IgD-negative memory B cell (primary cell): ENCODE measurements at regions not wholly inside any gene's neighbourhood (a gene's known extent, or its start where the extent isn't known, plus 50 kb on each side); places are given as distances from the start of the nearest gene placed in this dataset.
A peak's percentile ranks its signal among the peaks of the same experiment; 100 is the strongest.
"Not testable (repeated sequence)": the region's sequence is repeated elsewhere in the genome, so short reads cannot be mapped to it uniquely, and the experiment has no call there.

ENCODE experiments used
- H3K27ac Mint-ChIP-seq, 3 donors: one replicate each; pipeline ENCODE4 v1.8.0; 2020 to 2022; ENCODE audit warnings: mild to moderate bottlenecking in 3 of 3, mixed read lengths in 3 of 3, moderate library complexity in 1 of 3
- H3K27me3 Mint-ChIP-seq: one replicate; pipeline ENCODE4 v1.8.0; 2021; ENCODE audit warnings: mixed read lengths
- H3K36me3 Mint-ChIP-seq: one replicate; pipeline ENCODE4 v1.8.0; 2020; ENCODE audit warnings: mild to moderate bottlenecking, mixed read lengths
- H3K4me1 Mint-ChIP-seq, 3 donors: one replicate each; pipeline ENCODE4 v1.8.0; 2020 to 2022; ENCODE audit warnings: mixed read lengths in 3 of 3, mild to moderate bottlenecking in 1 of 3
- H3K4me3 Mint-ChIP-seq, 4 donors: one replicate each; pipeline ENCODE4 v1.8.0; 2020 to 2022; ENCODE audit warnings: mild to moderate bottlenecking in 4 of 4, mixed read lengths in 4 of 4, moderate library complexity in 3 of 4
- H3K9me3 Mint-ChIP-seq, 3 donors: one replicate each; pipeline ENCODE4 v1.8.0; 2020 to 2021; ENCODE audit warnings: mixed read lengths in 3 of 3, mild to moderate bottlenecking in 1 of 3

DNA sequence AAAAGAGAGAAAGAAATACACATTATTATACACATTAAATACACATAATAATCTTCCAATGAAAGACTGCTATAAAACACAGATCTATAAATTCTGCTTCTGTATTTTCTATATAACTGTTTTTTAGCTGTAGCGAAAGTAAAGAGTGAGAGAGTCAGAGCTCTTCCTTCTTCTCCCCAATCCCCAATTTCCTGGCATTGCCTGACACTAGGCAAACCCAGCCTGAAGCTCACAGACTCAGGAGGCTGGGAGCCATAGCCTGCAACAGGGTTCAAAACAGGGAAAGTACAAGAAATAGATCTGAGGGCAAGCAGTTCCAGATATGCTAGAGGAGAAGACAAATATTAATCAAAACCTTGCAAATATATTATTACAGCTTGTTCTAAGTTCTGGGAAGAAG, 201.6 kb downstream of the HNRNPD start:
- peaks cover 7% of the 10 kb centered on the region for H3K27me3 Mint-ChIP-seq
- peaks cover 0 to 2% (median 2%) of the 10 kb centered on the region in 3 donors for H3K4me1 Mint-ChIP-seq
- H3K27ac Mint-ChIP-seq, result no peak overlapping the region
- no peaks in the 10 kb centered on the region for H3K36me3 Mint-ChIP-seq
- no peak overlapping the region for H3K4me3 Mint-ChIP-seq
- peaks cover 0 to 6% (median 5%) of the 10 kb centered on the region in 3 donors for H3K9me3 Mint-ChIP-seq

DNA sequence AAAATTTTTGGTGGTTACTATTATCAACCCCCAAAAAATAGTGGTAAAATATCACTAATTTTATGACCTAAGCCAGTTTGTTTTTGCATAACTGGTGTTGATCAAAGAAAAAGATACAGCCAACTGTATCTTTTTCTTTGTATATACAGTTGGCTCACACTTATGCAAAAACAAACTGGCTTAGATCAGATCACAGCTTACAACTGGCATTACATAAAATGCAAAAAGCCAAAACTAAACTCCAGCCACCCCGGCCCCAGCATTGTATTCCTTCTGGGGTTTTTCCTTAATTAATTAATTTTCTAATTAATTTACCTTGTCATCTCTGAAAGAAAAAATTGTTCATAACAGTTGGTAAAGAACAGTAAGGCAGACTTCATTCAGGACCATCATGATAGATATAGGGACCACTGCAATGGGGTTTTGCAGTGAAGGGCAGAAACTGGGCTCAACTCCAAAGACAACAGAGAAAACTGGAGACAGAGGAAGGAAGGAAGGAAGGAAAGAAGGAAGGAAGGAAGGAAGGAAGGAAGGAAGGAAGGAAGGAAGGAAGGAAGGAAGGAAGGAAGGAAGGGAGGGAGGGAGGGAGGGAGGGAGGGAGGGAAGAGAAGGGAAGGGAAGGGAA, 202.1 kb downstream of the HNRNPD start:
- no peak overlapping the region for H3K27ac Mint-ChIP-seq
- peaks cover 0 to 2% (median 2%) of the 10 kb centered on the region in 3 donors for H3K4me1 Mint-ChIP-seq
- H3K9me3 Mint-ChIP-seq, result peaks cover 1 to 6% (median 5%) of the 10 kb centered on the region in 3 donors
- peaks cover 6% of the 10 kb centered on the region for H3K27me3 Mint-ChIP-seq
- no peak overlapping the region for H3K4me3 Mint-ChIP-seq
- no peaks in the 10 kb centered on the region for H3K36me3 Mint-ChIP-seq

DNA sequence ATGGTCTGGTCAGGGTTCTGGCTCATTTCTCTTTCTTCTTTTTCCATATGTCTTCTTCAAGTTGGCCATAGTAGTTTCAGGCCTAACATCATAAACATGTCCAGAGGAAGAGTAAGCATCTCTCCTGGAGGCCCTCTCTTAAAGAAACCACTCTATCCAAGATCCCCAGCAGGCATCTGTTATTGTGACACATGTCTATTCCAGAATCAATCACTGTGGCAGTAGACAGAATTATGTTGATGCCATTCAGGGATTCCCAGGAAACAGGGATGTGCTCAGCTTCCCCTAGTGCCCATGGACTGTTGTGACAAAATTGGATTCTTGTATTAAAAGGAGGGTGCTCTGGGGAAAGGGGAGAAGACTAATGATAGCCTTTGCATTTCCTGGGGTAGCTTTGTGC, 224.0 kb downstream of the HNRNPD start:
- Mint-ChIP-seq H3K36me3 (no peaks in the 10 kb centered on the region), H3K4me1 (no peaks in the 10 kb centered on the region), H3K4me3 (no peak overlapping the region), H3K27ac (no peak overlapping the region), H3K9me3 (peaks cover 0 to 13% (median 1%) of the 10 kb centered on the region in 3 donors), H3K27me3 (peaks cover 3% of the 10 kb centered on the region)

DNA sequence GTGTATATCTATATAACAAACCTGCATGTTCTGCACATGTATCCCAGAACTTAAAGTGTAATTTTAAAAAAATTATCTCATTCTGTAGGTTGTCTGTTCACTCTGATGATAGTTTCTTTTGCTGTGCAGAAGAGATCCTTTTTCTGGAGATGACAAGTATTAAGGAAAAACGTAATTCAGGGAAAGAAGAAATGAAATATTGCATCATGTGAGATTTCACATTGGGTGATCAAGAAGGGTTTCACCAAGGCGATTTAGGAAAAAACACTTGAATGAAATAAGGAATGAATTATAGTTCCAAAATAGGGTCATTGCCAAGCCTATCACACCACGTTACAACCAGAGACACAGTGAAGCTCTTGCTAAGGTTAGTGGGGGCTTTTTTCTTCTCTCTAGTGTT, 227.9 kb downstream of the HNRNPD start:
- Mint-ChIP-seq H3K27ac (no peak overlapping the region), H3K4me3 (no peak overlapping the region), H3K36me3 (no peaks in the 10 kb centered on the region), H3K9me3 (no peaks in the 10 kb centered on the region), H3K27me3 (no peaks in the 10 kb centered on the region), H3K4me1 (no peaks in the 10 kb centered on the region)

DNA sequence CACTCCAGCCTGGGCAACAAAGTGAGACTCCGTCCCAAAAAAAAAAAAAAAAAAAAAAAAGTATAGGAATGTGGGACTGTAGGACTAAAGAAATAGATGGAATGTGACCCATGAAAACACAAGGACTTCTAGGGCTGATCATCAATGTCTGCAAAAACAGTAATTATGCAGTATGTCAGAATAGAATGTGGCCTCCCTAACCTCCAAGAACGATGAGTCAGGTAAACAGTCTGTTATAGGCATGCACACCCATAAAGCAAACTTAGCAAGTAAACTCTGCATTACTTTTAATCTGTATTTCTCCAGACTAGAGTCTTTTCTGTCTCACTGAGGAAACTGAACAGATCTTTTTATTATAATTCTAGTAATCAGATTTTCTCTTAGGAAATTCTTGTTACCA, 233.4 kb downstream of the HNRNPD start:
- H3K4me1 Mint-ChIP-seq, result peaks cover 7 to 10% (median 10%) of the 10 kb centered on the region in 3 donors
- no peaks in the 10 kb centered on the region for H3K9me3 Mint-ChIP-seq
- H3K27ac Mint-ChIP-seq, result no peak overlapping the region
- no peaks in the 10 kb centered on the region for H3K36me3 Mint-ChIP-seq
- peaks cover 2% of the 10 kb centered on the region for H3K27me3 Mint-ChIP-seq
- no peak overlapping the region for H3K4me3 Mint-ChIP-seq

DNA sequence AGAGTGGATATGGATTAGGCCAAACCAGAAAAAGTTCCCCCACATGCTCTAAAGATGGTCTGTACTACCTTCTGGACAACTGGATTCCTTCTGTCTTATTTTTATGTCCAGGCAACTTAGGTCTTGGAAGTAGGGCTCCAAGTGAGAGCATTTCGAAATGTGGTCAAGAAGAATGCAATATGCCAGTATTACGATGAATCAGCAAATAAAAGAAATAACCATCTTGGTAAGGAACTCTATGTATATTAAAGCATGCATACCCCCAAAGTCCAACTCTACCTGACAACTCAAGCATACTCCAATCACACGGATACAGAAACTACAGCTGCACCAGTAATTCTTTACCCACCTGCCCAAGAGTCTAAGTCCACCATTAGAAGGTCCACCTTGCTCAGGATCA, 234.5 kb downstream of the HNRNPD start:
- H3K36me3 Mint-ChIP-seq, result no peaks in the 10 kb centered on the region
- H3K4me3 Mint-ChIP-seq, result no peak overlapping the region
- H3K9me3 Mint-ChIP-seq, result no peaks in the 10 kb centered on the region
- H3K27me3 Mint-ChIP-seq, result peaks cover 2% of the 10 kb centered on the region
- no peak overlapping the region for H3K27ac Mint-ChIP-seq
- H3K4me1 Mint-ChIP-seq, result peaks cover 7 to 10% (median 10%) of the 10 kb centered on the region in 3 donors

DNA sequence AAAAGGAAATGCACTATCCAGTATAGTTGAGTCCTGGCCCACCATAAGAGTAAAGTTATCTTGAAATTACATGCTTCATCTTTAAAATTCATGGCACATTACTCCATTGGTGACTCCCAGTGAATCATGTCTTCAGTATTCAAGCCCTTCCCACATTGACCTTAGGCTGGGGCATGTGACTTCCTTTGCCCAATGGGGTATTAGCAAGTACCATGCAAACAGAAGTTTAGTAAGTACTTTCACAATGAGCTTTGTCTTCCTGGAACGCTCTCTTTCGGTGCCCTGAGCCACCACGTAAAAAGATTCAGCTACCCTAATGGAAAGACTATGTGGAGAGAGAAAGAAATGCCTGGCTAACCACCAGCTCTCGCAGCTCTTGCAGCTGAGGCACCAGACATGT, 235.4 kb downstream of the HNRNPD start:
- Mint-ChIP-seq H3K4me3 (no peak overlapping the region), H3K27me3 (peaks cover 2% of the 10 kb centered on the region), H3K27ac (no peak overlapping the region), H3K36me3 (no peaks in the 10 kb centered on the region), H3K9me3 (no peaks in the 10 kb centered on the region), H3K4me1 (peaks cover 7 to 10% (median 10%) of the 10 kb centered on the region in 3 donors)

DNA sequence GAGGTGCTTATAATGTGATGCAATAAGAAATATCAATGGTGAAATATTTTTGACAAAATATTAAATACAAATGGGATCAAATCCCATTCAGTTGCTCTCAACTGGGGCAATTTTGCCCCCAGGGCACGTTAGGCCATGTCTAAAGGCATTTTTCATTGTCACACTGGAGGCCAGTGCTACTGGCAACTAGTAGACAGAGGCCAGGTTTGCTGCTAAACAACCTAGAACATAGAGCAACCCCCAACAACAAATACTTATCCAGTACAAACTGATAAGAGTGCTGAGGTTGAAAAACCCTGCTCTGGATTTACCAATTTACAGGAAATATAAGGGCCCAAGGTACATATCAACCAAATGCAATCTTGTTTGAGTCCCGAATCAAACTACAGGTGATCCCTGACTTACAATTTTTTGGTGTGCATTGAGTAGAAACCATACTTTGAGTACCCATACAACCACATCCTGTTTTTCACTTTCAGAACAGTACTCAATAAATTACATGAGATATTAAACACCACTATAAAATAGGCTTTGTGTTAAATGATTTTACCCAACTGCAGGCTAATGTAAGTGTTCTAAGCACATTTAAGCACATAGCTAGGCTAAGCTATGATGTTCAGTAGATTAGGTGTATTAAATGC, 237.5 kb downstream of the HNRNPD start:
- Mint-ChIP-seq H3K27me3 (peaks cover 2% of the 10 kb centered on the region), H3K4me1 (peaks cover 7 to 10% (median 10%) of the 10 kb centered on the region in 3 donors), H3K36me3 (no peaks in the 10 kb centered on the region), H3K27ac (peak overlapping the region in 1 of 3 donors; percentile 59), H3K9me3 (no peaks in the 10 kb centered on the region), H3K4me3 (peak overlapping the region in 1 of 4 donors; percentile 7)

DNA sequence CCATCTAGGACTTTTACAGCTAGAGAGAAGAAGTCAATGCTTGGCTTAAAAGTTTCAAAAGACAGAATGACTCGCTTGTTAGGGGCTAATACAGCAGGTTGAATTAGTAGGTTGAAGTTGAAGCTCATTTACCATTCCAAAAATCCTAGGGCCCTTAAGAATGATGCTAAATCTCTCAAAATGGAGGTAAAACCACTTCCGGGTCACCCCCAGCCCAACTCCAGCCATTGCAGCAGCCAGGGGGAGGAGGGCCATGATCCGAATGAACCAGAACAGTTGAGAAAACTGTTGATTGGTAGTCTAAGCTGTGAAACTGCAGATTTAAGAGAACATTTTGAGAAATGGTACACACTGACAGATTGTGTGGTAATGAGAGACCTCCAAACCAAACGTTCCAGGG, 245.4 kb downstream of the HNRNPD start:
- peaks cover 2% of the 10 kb centered on the region for H3K27me3 Mint-ChIP-seq
- H3K36me3 Mint-ChIP-seq, result no peaks in the 10 kb centered on the region

DNA sequence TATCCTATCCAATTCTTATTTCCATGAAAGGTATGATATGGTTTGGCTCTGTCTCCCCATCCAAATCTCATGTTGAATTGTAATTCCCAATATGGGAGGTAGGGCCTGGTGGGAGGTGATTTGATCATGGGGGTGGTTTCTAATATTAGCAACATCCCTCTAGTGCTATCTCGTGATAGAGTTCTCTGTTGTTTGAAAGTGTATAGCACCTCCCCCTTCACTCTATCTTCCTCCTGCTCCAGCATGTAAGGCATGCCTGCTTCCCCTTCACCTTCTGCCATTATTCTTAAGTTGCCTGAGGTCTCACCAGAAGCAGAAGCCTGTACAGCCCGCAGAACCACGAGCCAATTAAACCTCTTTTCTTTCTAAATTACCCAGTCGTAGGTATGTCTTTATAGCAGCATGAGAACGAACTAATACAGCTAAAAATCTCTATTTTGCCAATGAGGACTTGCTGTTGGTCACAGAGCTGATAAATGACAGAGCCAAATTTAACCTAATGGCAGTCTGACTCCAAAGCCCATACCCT, 247.2 kb downstream of the HNRNPD start:
- no peaks in the 10 kb centered on the region for H3K9me3 Mint-ChIP-seq
- H3K27me3 Mint-ChIP-seq, result peaks cover 2% of the 10 kb centered on the region
- H3K4me3 Mint-ChIP-seq, result no peak overlapping the region
- H3K4me1 Mint-ChIP-seq, result peaks cover 0 to 2% (median 0%) of the 10 kb centered on the region in 3 donors
- no peaks in the 10 kb centered on the region for H3K36me3 Mint-ChIP-seq
- H3K27ac Mint-ChIP-seq, result no peak overlapping the region

More for the DNA sequence above, 245.4 kb downstream of the HNRNPD start:
- Mint-ChIP-seq H3K27ac (no peak overlapping the region), H3K4me3 (no peak overlapping the region), H3K4me1 (peaks cover 0 to 2% (median 0%) of the 10 kb centered on the region in 3 donors), H3K9me3 (no peaks in the 10 kb centered on the region)

DNA sequence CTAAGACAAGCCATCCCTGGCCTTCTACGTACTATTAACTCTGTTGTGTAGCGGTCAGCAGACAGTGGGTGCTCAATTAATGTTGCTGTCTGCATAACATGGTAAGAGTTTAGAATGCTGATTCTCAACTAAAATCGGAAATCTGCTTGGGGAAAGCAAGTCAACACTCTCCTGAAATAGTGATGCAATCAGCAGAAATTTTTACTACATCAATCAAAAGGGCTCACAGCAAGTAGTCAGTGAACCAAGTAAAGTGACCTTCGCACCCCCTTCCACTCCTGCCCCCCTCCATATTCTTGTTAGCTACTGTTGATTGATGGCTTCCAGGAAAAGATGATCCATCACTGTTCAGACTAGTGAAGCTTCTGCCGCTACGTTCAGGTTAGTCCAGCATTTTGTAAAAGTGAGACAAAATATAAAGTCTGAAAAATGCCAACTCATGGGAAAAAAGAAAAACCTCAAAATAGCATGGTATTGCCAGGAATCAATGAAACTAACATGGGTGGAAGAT, 247.9 kb downstream of the HNRNPD start:
- H3K36me3 Mint-ChIP-seq, result no peaks in the 10 kb centered on the region
- H3K4me1 Mint-ChIP-seq, result peaks cover 0 to 2% (median 0%) of the 10 kb centered on the region in 3 donors
- H3K9me3 Mint-ChIP-seq, result no peaks in the 10 kb centered on the region
- H3K27me3 Mint-ChIP-seq, result peaks cover 2% of the 10 kb centered on the region
- no peak overlapping the region for H3K27ac Mint-ChIP-seq
- H3K4me3 Mint-ChIP-seq, result no peak overlapping the region

DNA sequence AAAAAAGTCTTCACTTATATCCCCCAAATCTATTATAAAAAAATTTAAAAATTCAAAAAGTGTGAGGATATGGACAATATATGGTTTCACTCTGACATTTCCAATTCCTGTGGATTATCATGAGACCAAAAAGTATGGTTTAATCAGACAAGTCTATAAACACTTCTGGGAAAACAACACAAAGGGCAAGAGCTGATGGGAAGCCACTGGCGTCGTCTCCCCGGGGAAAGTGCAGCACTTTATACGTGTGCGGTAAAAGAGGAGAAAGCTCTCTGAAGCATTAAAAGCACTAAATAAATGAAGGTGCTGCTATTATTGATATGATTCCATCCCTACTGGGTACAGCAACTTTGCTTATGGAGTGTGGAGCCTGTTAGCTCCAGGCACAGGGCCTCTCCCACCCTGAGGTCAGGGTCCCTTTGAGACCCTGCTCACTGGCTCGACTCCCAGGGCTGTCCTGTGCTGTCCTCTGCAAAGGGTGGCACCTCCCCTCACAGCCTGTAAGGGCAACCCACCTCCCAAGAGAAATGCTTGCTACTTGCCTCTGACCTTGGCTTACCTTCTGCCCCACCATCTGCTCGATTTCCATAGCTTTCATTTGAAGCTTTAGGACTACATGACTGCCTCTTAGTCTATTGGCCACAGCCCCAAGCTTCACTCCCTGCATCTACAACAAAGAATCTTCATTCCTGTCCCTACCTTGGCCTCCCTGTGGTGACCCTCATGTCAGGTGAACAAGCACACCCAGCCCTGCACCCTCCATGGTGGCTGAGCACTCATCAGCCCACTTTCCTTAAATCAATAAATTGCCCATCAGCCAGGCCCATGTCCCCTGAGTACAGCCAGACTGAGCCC, 248.6 kb downstream of the HNRNPD start:
- no peak overlapping the region for H3K27ac Mint-ChIP-seq
- no peak overlapping the region for H3K4me3 Mint-ChIP-seq
- H3K36me3 Mint-ChIP-seq, result no peaks in the 10 kb centered on the region
- H3K9me3 Mint-ChIP-seq, result no peaks in the 10 kb centered on the region
- H3K4me1 Mint-ChIP-seq, result peaks cover 0 to 2% (median 0%) of the 10 kb centered on the region in 3 donors
- peaks cover 2% of the 10 kb centered on the region for H3K27me3 Mint-ChIP-seq

DNA sequence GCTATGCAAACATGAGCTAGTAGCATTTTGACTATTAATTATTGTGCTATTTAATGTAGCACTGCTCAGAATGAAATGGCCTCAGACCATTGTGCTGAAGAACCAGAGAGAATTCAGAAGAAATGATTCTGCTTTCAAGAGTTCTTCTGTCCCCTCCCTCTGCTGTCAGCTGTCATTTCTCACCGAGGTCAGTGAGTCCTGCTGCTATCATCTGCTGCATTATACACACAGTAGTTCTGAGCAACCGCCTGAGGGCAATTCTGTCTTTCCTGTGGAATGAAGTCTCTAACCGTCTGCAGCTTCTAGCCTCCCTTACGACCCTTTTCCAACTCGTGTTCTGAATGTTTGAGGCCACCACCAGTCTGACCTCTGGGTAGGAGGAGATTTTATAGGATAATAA, 249.4 kb downstream of the HNRNPD start:
- H3K9me3 Mint-ChIP-seq, result no peaks in the 10 kb centered on the region

DNA sequence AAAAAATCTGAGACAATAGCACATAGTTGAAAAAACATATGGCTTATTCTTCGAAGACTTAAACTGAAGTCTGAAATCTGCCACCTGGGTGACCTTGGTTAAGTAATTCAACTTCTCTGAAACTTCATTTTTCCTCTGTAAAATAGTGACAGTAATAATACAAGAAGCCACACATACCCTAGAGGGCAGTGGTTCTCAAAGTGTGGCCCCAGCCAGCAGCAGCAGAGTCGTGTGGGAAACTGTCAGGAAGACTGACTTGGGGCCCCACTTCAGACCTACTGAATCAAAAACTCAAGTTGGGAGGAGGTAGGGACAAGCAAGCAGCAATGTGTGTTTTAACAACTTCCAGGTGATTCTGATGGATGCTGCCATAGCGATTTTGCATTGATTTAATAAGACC, 249.9 kb downstream of the HNRNPD start:
- Mint-ChIP-seq H3K4me3 (no peak overlapping the region), H3K9me3 (no peaks in the 10 kb centered on the region), H3K36me3 (no peaks in the 10 kb centered on the region), H3K27ac (no peak overlapping the region), H3K27me3 (peaks cover 2% of the 10 kb centered on the region), H3K4me1 (peaks cover 0 to 2% (median 0%) of the 10 kb centered on the region in 3 donors)

More for the DNA sequence above, 249.4 kb downstream of the HNRNPD start:
- peaks cover 2% of the 10 kb centered on the region for H3K27me3 Mint-ChIP-seq
- H3K27ac Mint-ChIP-seq, result no peak overlapping the region
- no peaks in the 10 kb centered on the region for H3K36me3 Mint-ChIP-seq
- H3K4me1 Mint-ChIP-seq, result peaks cover 0 to 2% (median 0%) of the 10 kb centered on the region in 3 donors
- no peak overlapping the region for H3K4me3 Mint-ChIP-seq

DNA sequence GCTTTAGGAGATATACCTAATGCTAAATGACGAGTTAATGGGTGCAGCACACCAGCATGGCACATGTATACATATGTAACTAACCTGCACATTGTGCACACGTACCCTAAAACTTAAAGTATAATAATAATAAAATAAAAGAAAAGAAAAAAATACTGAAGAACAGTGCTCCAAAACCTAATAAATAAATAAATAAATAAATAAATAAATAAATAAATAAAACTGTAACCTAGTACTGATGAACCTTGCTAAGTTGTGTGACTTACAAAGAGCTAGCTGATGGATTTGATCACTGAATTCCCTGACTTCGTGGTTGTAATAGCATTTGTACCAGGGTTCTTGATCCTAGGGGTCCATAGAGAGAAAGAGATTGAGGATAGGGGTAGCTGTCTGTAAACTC, 258.6 kb downstream of the HNRNPD start:
- H3K27ac Mint-ChIP-seq, result not testable (repeated sequence)

More for the DNA sequence above, 258.6 kb downstream of the HNRNPD start:
- H3K4me3 Mint-ChIP-seq, H3K4me1 Mint-ChIP-seq, H3K27me3 Mint-ChIP-seq, H3K36me3 Mint-ChIP-seq, H3K9me3 Mint-ChIP-seq: not testable (repeated sequence)
